GM18870 (cell line): ENCODE measurements at regions not wholly inside any gene's neighbourhood (a gene's known extent, or its start where the extent isn't known, plus 50 kb on each side); places are given as distances from the start of the nearest gene placed in this dataset.
"Not testable (repeated sequence)": the region's sequence is repeated elsewhere in the genome, so short reads cannot be mapped to it uniquely, and the experiment has no call there.

Experiments used
- ATAC-seq: cut with Tn5 transposase; IDR thresholded peaks from one replicate; pipeline ENCODE4 v1.9.1; 2021; ENCODE audit warnings: moderate library complexity; ENCODE audit not compliant: unreplicated experiment

GRCh38 chr16:88185406-88185805 lies 197.4 kb upstream of the ZNF469 start:
- ATAC-seq, result not testable (repeated sequence)

GRCh38 chr16:88185976-88186888 lies 196.5 kb upstream of the ZNF469 start:
- ATAC-seq, result not testable (repeated sequence)

- not testable (repeated sequence) for ATAC-seq
Measured at GRCh38 chr16:88186889-88187870, 195.6 kb upstream of the ZNF469 start.

DNA sequence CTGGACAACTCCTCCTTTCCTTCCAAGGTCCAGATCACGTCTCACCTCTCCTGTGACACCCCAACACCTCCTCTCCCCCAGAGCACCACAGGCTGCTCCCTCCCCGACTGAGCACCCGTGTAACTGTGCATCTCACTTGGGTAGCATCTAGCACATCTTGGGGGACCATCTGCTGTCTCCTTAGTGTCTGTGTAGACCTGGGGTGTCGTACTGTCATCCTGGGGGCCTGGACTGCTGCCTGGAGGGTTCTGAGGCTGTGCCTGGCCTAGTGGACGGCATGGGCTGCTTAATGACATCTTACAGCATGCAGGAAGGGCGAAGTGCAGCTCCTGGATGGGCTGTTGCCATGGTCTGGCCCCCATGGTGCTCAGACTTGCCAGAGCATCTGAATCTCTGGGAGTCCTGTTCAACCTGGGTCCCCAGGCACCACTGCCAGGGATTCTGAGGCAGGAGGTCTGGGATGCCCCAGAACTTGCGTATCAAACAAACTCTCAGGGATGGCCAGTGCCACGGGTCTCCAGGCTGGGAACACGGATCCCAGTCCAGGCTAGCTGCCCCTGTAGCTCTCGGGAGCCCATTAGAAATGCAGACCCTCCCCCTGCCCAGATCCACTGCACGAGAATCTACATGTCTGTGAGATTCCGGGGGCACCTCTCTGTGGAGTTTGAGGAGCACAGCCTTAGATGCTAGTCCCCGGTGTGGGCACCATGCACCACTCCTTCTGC lies 194.4 kb upstream of the ZNF469 start:
- ATAC-seq, result not testable (repeated sequence)

DNA sequence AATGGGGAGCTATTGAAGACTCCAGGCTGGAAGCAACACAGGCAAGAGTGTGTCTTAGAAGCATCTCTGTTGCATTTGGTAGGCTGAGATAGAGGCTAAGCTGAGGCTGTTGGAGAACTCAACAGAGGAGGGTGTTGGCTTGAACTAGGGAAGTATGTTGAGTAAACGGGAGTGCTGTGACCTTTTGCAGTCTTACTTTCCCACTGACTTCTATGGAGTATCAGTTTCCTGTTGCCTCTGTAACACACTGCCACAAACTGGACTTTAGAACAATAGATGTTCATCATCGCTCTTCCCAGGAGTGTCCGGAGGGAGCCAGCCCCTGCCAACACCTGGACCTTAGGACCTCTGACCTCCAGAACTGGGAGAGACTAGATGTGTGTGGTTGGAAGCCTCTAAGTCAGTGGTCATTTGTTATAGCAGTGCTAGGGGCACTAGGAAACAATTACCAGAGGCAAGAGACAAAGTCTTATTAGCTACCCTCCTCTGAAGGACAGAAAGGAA lies 192.1 kb upstream of the ZNF469 start:
- ATAC-seq, result not testable (repeated sequence)

DNA sequence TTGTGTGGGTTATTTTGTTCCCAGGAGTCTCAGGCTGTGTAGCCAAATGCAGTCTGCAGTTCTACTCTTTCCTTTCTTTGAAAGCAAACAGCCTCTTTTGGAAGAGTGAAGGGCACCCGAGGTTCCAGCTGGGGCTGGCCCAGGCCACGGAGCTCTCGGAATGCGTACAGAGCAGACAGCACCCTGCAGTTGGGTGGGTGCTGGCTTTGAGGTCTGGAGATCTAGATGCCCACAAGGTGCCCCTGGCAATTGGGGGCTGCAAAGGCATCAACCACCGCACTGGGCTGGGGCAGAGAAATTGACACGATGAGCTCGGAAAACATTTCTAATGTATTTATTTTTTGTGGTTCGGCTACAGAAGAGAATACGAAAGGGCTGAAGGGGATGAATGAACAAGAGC lies 191.6 kb upstream of the ZNF469 start:
- ATAC-seq, result not testable (repeated sequence)

- ATAC-seq, result no peak
Measured at GRCh38 chr16:88192601-88193000, 190.2 kb upstream of the ZNF469 start.

GRCh38 chr16:88193706-88194396 lies 188.9 kb upstream of the ZNF469 start:
- not testable (repeated sequence) for ATAC-seq

- ATAC-seq, result no peak
Measured at GRCh38 chr16:88194397-88195268, 188.1 kb upstream of the ZNF469 start.

GRCh38 chr16:88195269-88195705 lies 187.5 kb upstream of the ZNF469 start:
- ATAC-seq, result no peak

GRCh38 chr16:88195911-88196465 lies 186.8 kb upstream of the ZNF469 start:
- ATAC-seq, result no peak

- no peak for ATAC-seq
Measured at GRCh38 chr16:88196471-88197400, 186.0 kb upstream of the ZNF469 start.

GRCh38 chr16:88197481-88198456 lies 185.0 kb upstream of the ZNF469 start:
- no peak for ATAC-seq

DNA sequence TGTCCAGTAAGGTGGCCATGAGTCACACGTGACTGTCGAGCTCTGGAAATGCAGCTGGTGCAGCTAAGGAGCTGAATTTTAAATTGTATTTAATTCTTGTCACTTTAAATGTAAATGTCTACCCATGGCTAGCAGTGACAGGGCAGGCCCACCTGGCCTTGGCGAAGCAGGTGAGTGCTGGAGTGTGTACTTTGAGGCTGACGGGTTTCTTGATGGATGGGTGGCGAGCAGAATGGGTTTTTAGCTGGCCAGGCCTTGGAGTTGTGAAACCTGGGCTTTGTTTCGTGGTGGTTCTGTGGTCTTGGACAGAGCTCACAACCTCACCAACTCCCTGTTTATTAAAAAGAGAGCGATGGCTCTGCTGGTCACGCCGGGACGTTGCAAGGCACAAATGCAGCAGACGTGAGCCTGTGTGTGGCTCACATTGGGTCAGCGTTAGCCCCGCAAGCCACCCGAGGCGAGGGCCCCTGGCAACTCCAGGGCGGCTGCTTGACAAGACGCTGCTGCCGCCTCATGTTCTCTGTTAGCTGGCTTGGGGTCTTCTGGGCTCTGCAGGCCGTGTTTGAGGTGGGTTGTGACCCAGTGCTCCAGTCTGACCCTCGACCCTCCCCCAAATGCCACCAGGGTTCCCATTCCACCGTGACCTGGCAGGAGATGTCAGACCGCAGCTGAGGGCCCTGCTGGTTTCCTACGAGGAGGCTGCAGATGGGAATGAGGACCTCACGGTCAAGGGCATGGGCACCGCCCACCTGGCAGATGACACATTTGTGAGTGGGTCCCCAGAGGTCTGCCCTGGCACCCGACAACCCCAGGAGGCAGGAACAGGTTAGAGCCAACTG lies 184.1 kb upstream of the ZNF469 start:
- not testable (repeated sequence) for ATAC-seq
